Activated CD8-positive, alpha-beta memory T cell treated with anti-CD3 and anti-CD28 coated beads for 4 hours (primary cell): ENCODE measurements at regions not wholly inside any gene's neighbourhood (a gene's known extent, or its start where the extent isn't known, plus 50 kb on each side); places are given as distances from the start of the nearest gene placed in this dataset.
"Not testable (repeated sequence)": the region's sequence is repeated elsewhere in the genome, so short reads cannot be mapped to it uniquely, and the experiment has no call there.

Experiments used
- DNase-seq, 2 donors: peaks; one replicate each; pipeline ENCODE4 v3.0.0-alpha.2; 2020; ENCODE audit warnings: low read depth in 2 of 2

DNA sequence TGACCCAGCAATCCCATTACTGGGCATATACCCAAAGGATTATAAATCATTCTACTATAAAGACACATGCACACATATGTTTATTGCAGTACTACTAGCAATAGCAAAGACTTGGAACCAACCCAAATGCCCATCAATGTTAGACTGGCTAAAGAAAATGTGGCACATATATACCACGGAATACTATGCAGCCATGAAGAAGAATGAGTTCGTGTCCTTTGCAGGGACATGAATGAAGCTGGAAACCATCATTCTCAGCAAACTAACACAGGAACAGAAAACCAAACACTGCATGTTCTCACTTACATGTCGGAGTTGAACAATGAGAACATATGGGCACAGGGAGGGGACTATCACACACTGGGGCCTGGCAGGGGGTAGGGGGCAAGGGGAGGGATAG lies 183.0 kb downstream of the HACE1 start:
- DNase-seq, result not testable (repeated sequence)

DNA sequence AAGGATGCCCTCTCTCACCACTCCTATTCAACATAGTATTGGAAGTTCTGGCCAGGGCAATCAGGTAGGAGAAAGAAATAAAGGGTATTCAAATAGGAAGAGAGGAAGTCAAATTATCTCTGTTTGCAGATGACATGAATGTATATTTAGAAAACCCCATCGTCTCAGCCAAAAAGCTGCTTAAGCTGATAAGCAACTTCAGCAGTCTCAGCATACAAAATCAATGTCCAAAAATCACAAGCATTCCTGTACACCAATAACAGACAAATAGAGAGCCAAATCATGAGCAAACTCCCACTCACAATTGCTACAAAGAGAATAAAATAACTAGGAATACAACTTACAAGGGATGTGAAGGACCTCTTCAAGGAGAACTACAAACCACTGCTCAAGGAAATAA lies 184.6 kb downstream of the HACE1 start:
- not testable (repeated sequence) for DNase-seq

GRCh38 chr6:104673078-104673477 lies 186.6 kb downstream of the HACE1 start:
- not testable (repeated sequence) for DNase-seq

DNA sequence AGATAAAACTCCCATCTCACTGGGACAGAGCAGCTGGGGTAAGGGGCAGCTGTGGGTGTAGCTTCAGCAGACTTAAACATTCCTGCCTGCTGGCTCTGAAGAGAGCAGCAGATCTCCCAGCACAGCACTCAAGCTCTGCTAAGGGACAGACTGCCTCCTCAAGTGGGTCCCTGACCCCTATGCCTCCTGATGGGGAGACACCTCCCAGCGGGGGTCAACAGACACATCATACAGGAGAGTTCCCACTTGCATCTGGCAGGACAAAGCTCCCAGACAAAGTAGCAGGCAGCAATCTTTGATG lies 188.2 kb downstream of the HACE1 start:
- not testable (repeated sequence) for DNase-seq

- DNase-seq, result not testable (repeated sequence)
These were observed 188.7 kb downstream of the HACE1 start for GRCh38 chr6:104670834-104671590.

GRCh38 chr6:104669483-104669882 lies 190.2 kb downstream of the HACE1 start:
- no peak for DNase-seq

DNA sequence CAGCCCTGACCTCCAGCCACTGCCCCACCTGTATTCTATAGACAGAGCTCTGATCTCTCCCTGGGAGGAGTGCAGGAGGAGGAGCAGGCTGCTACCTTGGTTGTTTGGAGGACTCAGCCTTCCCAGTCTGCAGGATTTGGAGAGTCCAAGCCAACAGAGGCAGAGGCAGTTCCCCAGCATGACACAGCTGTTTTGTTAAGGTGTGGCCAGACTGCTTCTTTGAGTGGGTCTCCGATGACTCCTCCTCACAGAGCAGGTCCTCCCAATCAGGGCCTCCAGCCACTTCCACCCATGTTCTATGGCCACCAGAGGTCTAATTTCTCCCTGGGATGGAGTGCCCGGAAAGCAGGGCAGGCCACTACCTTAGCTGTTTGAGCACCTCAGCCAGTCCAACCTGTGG lies 203.5 kb downstream of the HACE1 start:
- DNase-seq, result no peak

DNA sequence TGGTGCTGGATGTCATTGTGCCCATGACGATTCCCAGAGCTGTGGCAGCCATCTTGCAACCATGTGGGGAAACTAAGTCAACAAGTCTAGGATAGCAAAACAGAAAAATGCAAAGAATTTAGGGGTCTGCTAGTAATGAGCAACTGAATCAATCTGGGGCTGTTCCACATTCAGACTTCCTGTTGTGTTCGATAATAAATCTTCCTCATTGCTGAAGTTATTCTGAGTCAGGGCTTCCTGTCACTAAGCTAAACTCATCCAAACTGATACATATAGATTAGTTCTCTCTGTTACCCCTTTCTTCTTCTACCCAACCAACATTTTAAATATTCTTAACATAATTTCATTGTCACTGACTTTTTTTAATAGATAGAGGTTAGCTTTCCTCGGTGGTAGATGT lies 205.9 kb downstream of the HACE1 start:
- no peak for DNase-seq

- DNase-seq, result no peak
These were observed 211.4 kb downstream of the HACE1 start for GRCh38 chr6:104648347-104648746.

GRCh38 chr6:104644848-104645247 lies 214.9 kb downstream of the HACE1 start:
- DNase-seq, result no peak

GRCh38 chr6:104642871-104643270 lies 216.8 kb downstream of the HACE1 start:
- DNase-seq, result no peak

DNA sequence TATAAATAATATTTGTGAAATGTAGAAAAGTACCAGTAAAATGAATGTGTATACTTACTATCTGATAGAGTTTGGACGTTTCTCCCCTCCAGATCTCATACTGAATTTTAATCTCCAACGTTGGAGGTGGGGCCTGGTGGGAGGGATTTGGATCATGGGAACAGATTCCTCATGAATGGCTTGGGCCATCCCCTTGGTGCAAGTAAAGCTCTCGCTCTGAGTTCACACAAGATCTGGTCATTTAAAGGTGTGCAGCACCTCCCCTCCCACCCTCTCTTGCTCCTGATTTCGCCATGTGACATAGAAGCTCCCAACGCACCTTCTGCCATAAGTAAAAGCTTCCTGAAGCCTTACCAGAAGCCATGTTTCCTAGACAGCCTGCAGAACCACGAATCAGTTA lies 219.0 kb downstream of the HACE1 start:
- no peak for DNase-seq

GRCh38 chr6:104640150-104640700 lies 219.5 kb downstream of the HACE1 start:
- DNase-seq, result no peak

DNA sequence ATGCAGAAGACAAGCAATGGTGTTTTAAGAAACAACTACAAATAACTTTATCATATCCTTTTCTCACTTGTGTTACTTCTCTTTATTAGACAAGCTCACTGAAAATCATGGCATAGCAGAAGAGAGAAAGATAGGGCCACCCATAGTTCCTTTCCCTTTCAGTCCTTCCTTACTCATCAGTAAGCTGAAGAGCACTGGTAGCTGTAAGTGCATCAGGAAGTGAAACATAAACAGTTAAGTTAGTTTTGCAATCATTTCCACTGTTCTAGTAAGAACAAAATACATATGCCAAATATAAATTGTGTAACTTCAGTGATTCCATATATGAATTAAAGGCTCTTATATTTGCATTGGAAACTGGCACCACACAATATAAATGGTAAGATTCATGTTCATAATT lies 220.1 kb downstream of the HACE1 start:
- DNase-seq, result no peak

DNA sequence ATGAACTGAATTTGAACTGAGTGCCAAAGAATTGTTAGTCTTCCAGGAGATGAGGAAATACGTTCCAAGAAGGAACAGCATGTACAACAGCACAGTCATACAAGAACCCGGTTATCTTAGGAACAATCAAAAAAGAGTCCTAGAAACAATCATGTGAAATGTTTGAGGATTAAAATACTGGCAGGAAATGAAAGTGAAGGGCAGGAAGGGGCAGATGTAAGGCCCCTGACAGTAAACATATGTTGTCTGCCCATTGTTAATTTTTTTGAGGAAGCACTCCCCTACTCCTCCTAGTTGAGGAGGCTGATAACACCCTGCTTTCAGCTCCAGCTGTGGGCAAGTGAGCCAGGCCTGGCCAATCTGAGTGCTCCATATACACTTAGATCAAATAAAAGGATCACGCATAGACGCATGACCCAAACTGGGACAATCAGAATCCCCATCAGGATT lies 220.9 kb downstream of the HACE1 start:
- DNase-seq, result no peak

GRCh38 chr6:104633125-104633524 lies 226.6 kb downstream of the HACE1 start:
- no peak for DNase-seq

DNA sequence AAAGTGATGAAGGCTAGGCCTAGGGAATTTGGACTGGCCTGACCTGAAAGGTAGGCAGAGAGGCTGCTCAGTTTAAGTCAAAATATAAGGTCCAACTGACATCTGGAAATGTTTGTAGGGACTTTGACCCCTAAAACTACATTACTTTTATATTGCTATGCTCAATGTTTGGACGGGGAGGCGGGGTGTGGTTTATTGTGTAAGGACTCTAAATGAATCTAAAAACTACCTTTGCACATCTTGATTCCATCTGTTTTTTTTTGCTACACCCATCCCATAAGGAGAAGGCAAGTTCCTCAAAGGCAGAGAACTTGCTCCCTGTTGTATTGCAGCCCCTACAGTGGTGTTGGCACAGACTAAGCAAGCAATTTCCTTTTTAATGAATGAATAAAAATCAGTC lies 227.1 kb downstream of the HACE1 start:
- no peak for DNase-seq

- no peak for DNase-seq
These were observed 228.8 kb downstream of the HACE1 start for GRCh38 chr6:104630955-104631354.

- DNase-seq, result no peak
These were observed 229.2 kb downstream of the HACE1 start for GRCh38 chr6:104630522-104630921.

DNA sequence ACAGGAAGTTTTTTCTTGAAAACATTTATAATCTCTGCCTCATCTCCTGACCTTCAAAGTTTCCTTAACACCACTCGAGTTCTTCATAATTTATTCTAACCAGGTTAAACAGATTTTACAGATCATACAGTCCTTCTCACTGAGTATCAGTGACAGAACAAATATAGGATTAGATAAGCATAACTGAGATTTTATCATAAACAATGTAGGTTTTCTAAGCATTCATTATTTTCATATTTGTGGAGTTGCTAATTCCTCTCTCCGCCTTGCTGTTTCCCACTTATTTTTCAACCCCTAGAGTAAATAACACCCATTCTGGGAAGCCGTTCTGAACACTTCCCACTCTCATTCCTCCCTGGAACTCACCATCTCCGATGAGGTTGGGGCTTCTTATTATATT lies 229.9 kb downstream of the HACE1 start:
- no peak for DNase-seq

GRCh38 chr6:104625536-104625935 lies 234.2 kb downstream of the HACE1 start:
- no peak for DNase-seq

GRCh38 chr6:104623052-104623690 lies 236.5 kb downstream of the HACE1 start:
- no peak for DNase-seq

DNA sequence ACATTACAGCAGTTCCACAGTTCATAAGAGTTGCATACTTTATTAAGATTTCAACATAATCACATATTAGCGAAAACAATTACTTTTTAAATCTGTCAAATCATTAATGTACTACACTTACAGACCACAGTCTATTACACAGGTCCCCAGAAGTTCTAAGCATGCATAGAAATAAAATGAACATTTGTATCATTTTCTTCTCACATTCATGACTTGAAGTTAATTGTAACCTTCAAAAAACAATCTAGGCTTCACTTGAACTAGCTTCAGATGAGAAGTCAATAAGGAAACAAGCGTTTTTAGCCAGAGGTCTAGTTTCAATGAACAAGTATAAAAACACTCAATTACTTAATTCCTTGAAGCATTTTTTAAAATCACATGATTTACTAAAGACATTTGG lies 238.3 kb downstream of the HACE1 start:
- no peak for DNase-seq
